Esophagus muscularis mucosa (tissue), 4 donors: ENCODE measurements at regions not wholly inside any gene's neighbourhood (a gene's known extent, or its start where the extent isn't known, plus 50 kb on each side); places are given as distances from the start of the nearest gene placed in this dataset.
"Not testable (repeated sequence)": the region's sequence is repeated elsewhere in the genome, so short reads cannot be mapped to it uniquely, and the experiment has no call there.

Experiments used
- DNase-seq: peaks from one replicate; pipeline ENCODE4 v3.0.0-alpha.2; 2017; ENCODE audit errors: extremely low spot score
- H3K27ac ChIP-seq, 4 donors: fragments of 200-600 bp; sonication (generic); replicated peaks in 1 of 4; 1 replicate in 3 of 4; 2 replicates in 1 of 4; pipeline ENCODE4 v1.5.1; 2016 to 2019; ENCODE audit warnings: mild to moderate bottlenecking in 1 of 4
- H3K27me3 ChIP-seq, 4 donors: fragments of 200-600 bp; sonication (generic); one replicate each; pipeline versions ENCODE4 v1.5.1 to v1.6.0; 2016 to 2019
- H3K36me3 ChIP-seq, 4 donors: fragments of 200-600 bp; sonication (generic); one replicate each; pipeline ENCODE4 v1.5.1; 2016 to 2019
- H3K4me1 ChIP-seq, 4 donors: fragments of 200-600 bp; sonication (generic); one replicate each; pipeline ENCODE4 v1.5.1; 2016 to 2019
- H3K4me3 ChIP-seq, 4 donors: fragments of 200-600 bp; sonication (generic); 1 replicate in 2 of 4; 2 replicates in 2 of 4; pipeline ENCODE4 v1.5.1; 2016 to 2019; ENCODE audit warnings: mild to moderate bottlenecking in 4 of 4, moderate library complexity in 1 of 4
- H3K9me3 ChIP-seq, 4 donors: fragments of 200-600 bp; sonication (generic); 1 replicate in 3 of 4; 2 replicates in 1 of 4; pipeline ENCODE4 v1.5.1; 2016 to 2019
- WGBS: methylation state at CpG from one replicate; pipeline ENCODE4 v1.1.5; 2018; 5-methylcytosine and 5-hydroxymethylcytosine counted together
- intact Hi-C: fragments of 100-400 bp; cut with DNase I; formaldehyde crosslinking; loops from one replicate; pipeline ENCODE4 v1.15.1; 2023

- H3K4me3 ChIP-seq, H3K4me1 ChIP-seq, H3K36me3 ChIP-seq, H3K27me3 ChIP-seq, DNase-seq, H3K27ac ChIP-seq, intact Hi-C loops, H3K9me3 ChIP-seq: not testable (repeated sequence)
- no CpG with 5 or more reads among the region's 6 CpGs for WGBS
Observed at GRCh38 chr2:89944267-89944666, 1252.8 kb downstream of the RPIA start.

GRCh38 chr2:89945004-89945616, 1253.6 kb downstream of the RPIA start:
- DNase-seq, H3K27me3 ChIP-seq, H3K36me3 ChIP-seq, H3K4me3 ChIP-seq, H3K4me1 ChIP-seq, intact Hi-C loops, H3K9me3 ChIP-seq, H3K27ac ChIP-seq: not testable (repeated sequence)
- WGBS: no CpG with 5 or more reads among the region's 6 CpGs

- H3K4me3 ChIP-seq, H3K9me3 ChIP-seq, H3K27ac ChIP-seq, DNase-seq, H3K4me1 ChIP-seq, intact Hi-C loops, H3K27me3 ChIP-seq, H3K36me3 ChIP-seq: not testable (repeated sequence)
- WGBS: 68% methylated on average over 2 of the region's 3 CpGs
Observed at GRCh38 chr2:89947208-89947815, 1255.8 kb downstream of the RPIA start.

GRCh38 chr2:89948102-89948501, 1256.6 kb downstream of the RPIA start:
- H3K4me1 ChIP-seq, H3K27ac ChIP-seq, H3K27me3 ChIP-seq, H3K36me3 ChIP-seq, intact Hi-C loops, DNase-seq, H3K9me3 ChIP-seq, H3K4me3 ChIP-seq: not testable (repeated sequence)
- 90% methylated on average over 2 of the region's 3 CpGs for WGBS

GRCh38 chr2:89950807-89951206, 1259.3 kb downstream of the RPIA start:
- H3K4me1 ChIP-seq, DNase-seq, H3K27ac ChIP-seq, H3K9me3 ChIP-seq, intact Hi-C loops, H3K36me3 ChIP-seq, H3K4me3 ChIP-seq, H3K27me3 ChIP-seq: not testable (repeated sequence)
- 0% methylated on average over 1 of the region's 2 CpGs for WGBS

- intact Hi-C loops, H3K9me3 ChIP-seq, DNase-seq, H3K4me1 ChIP-seq, H3K36me3 ChIP-seq, H3K27ac ChIP-seq, H3K27me3 ChIP-seq, H3K4me3 ChIP-seq: not testable (repeated sequence)
- WGBS: 84% methylated on average over 3 of the region's 3 CpGs
Observed at GRCh38 chr2:89957236-89957635, 1265.8 kb downstream of the RPIA start.

GRCh38 chr2:89959729-89960378, 1268.4 kb downstream of the RPIA start:
- intact Hi-C loops: not testable (repeated sequence)
- WGBS: 76% methylated on average over 3 of the region's 3 CpGs

GRCh38 chr2:89960570-89960969, 1269.1 kb downstream of the RPIA start:
- H3K27me3 ChIP-seq, H3K4me1 ChIP-seq, H3K9me3 ChIP-seq, H3K4me3 ChIP-seq, H3K27ac ChIP-seq, DNase-seq, H3K36me3 ChIP-seq, intact Hi-C loops: not testable (repeated sequence)
- no CpG with 5 or more reads among the region's 2 CpGs for WGBS

More at GRCh38 chr2:89959729-89960378, 1268.4 kb downstream of the RPIA start:
- not testable (repeated sequence) for H3K4me1 ChIP-seq, H3K27ac ChIP-seq, H3K9me3 ChIP-seq, H3K4me3 ChIP-seq, DNase-seq, H3K36me3 ChIP-seq, H3K27me3 ChIP-seq

- H3K36me3 ChIP-seq, H3K4me1 ChIP-seq, intact Hi-C loops, H3K27me3 ChIP-seq, H3K27ac ChIP-seq, DNase-seq, H3K4me3 ChIP-seq, H3K9me3 ChIP-seq: not testable (repeated sequence)
- 39% methylated on average over 3 of the region's 3 CpGs for WGBS
Observed at GRCh38 chr2:89968567-89968966, 1277.1 kb downstream of the RPIA start.

- H3K4me3 ChIP-seq, DNase-seq, intact Hi-C loops, H3K27me3 ChIP-seq, H3K27ac ChIP-seq, H3K36me3 ChIP-seq, H3K4me1 ChIP-seq, H3K9me3 ChIP-seq: not testable (repeated sequence)
- WGBS: 55% methylated on average over 4 of the region's 4 CpGs
Observed at GRCh38 chr2:89969190-89969589, 1277.7 kb downstream of the RPIA start.

GRCh38 chr2:89973849-89974248, 1282.4 kb downstream of the RPIA start:
- H3K4me1 ChIP-seq, H3K9me3 ChIP-seq, H3K4me3 ChIP-seq, DNase-seq, intact Hi-C loops, H3K27me3 ChIP-seq, H3K36me3 ChIP-seq, H3K27ac ChIP-seq: not testable (repeated sequence)
- 71% methylated on average over 3 of the region's 3 CpGs for WGBS

- DNase-seq, H3K36me3 ChIP-seq, H3K9me3 ChIP-seq, H3K27ac ChIP-seq, H3K4me1 ChIP-seq, H3K4me3 ChIP-seq, intact Hi-C loops, H3K27me3 ChIP-seq: not testable (repeated sequence)
- 44% methylated on average over 2 of the region's 2 CpGs for WGBS
Observed at GRCh38 chr2:89979826-89980537, 1288.5 kb downstream of the RPIA start.
